ENCODE measurements at regions not wholly inside any gene's neighbourhood (a gene's known extent, or its start where the extent isn't known, plus 50 kb on each side); places are given as distances from the start of the nearest gene placed in this dataset.
"Not testable (repeated sequence)": the region's sequence is repeated elsewhere in the genome, so short reads cannot be mapped to it uniquely, and the experiment has no call there.

GRCh38 chr4:83981156-83981555 is 445.2 kb downstream of the GPAT3 start:
- no peak for DNase-seq

- no peak for DNase-seq
These were observed 443.9 kb downstream of the GPAT3 start for GRCh38 chr4:83979773-83980172.

- no peak for DNase-seq
These were observed 438.3 kb downstream of the GPAT3 start for GRCh38 chr4:83974111-83974780.

GRCh38 chr4:83964996-83965541 is 429.2 kb downstream of the GPAT3 start:
- DNase-seq, result peak in 1 of 5 experiments; percentile 5

- no peak for DNase-seq
These were observed 426.6 kb downstream of the GPAT3 start for GRCh38 chr4:83962492-83962891.

GRCh38 chr4:83961575-83961974 is 425.7 kb downstream of the GPAT3 start:
- no peak for DNase-seq

- no peak for DNase-seq
These were observed 423.3 kb downstream of the GPAT3 start for GRCh38 chr4:83959160-83959559.

- no peak for DNase-seq
These were observed 411.9 kb downstream of the GPAT3 start for GRCh38 chr4:83947830-83948193.

- DNase-seq, result no peak
These were observed 411.4 kb downstream of the GPAT3 start for GRCh38 chr4:83947125-83947829.

GRCh38 chr4:83943691-83944090 is 407.8 kb downstream of the GPAT3 start:
- DNase-seq, result not testable (repeated sequence)

- DNase-seq, result no peak
These were observed 397.0 kb downstream of the GPAT3 start for GRCh38 chr4:83932750-83933391.

GRCh38 chr4:83931659-83932438 is 395.9 kb downstream of the GPAT3 start:
- no peak for DNase-seq

- DNase-seq, result no peak
These were observed 393.6 kb downstream of the GPAT3 start for GRCh38 chr4:83929550-83929949.

- no peak for DNase-seq
These were observed 391.0 kb downstream of the GPAT3 start for GRCh38 chr4:83926950-83927349.

- no peak for DNase-seq
These were observed 387.4 kb downstream of the GPAT3 start for GRCh38 chr4:83923341-83923740.

- no peak for DNase-seq
These were observed 386.5 kb downstream of the GPAT3 start for GRCh38 chr4:83922402-83922801.

GRCh38 chr4:83921124-83921523 is 385.2 kb downstream of the GPAT3 start:
- DNase-seq, result no peak

GRCh38 chr4:83920375-83920774 is 384.5 kb downstream of the GPAT3 start:
- no peak for DNase-seq

- DNase-seq, result peak in 1 of 5 experiments; percentile 3
These were observed 381.7 kb downstream of the GPAT3 start for GRCh38 chr4:83917572-83917971.

GRCh38 chr4:83910693-83911092 is 374.8 kb downstream of the GPAT3 start:
- no peak for DNase-seq

- no peak for DNase-seq
These were observed 370.7 kb downstream of the GPAT3 start for GRCh38 chr4:83906561-83906960.

- DNase-seq, result no peak
These were observed 370.0 kb downstream of the GPAT3 start for GRCh38 chr4:83905952-83906351.

GRCh38 chr4:83903740-83904139 is 367.8 kb downstream of the GPAT3 start:
- DNase-seq, result not testable (repeated sequence)
